ENCODE measurements at regions not wholly inside any gene's neighbourhood (a gene's known extent, or its start where the extent isn't known, plus 50 kb on each side); places are given as distances from the start of the nearest gene placed in this dataset.

DNA sequence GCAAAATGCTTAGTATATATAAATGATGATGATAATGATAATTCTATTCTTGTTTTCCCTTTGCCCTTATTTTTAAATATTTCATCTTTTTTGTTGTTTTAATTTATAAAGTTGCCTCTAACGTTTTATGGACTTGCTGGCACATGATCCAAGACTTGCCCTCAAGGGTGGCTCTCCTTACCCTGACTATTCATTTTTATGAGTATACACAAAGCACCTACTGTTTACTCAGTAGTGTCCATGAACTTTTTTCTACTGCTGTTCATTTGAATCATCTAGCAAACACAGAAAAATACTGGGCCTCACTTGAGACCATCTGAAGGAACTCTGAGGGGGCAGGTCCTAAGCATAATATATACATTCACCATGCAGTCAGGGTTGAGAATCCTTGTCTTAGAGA, 276.2 kb downstream of the AACS start:
- no peak for TF ChIP-seq MXD4 (CRISPR knock-in tag; IDR thresholded peaks at IDR 0.05; ENCODE audit: borderline replicate concordance)
- TF ChIP-seq, protein P1, sequence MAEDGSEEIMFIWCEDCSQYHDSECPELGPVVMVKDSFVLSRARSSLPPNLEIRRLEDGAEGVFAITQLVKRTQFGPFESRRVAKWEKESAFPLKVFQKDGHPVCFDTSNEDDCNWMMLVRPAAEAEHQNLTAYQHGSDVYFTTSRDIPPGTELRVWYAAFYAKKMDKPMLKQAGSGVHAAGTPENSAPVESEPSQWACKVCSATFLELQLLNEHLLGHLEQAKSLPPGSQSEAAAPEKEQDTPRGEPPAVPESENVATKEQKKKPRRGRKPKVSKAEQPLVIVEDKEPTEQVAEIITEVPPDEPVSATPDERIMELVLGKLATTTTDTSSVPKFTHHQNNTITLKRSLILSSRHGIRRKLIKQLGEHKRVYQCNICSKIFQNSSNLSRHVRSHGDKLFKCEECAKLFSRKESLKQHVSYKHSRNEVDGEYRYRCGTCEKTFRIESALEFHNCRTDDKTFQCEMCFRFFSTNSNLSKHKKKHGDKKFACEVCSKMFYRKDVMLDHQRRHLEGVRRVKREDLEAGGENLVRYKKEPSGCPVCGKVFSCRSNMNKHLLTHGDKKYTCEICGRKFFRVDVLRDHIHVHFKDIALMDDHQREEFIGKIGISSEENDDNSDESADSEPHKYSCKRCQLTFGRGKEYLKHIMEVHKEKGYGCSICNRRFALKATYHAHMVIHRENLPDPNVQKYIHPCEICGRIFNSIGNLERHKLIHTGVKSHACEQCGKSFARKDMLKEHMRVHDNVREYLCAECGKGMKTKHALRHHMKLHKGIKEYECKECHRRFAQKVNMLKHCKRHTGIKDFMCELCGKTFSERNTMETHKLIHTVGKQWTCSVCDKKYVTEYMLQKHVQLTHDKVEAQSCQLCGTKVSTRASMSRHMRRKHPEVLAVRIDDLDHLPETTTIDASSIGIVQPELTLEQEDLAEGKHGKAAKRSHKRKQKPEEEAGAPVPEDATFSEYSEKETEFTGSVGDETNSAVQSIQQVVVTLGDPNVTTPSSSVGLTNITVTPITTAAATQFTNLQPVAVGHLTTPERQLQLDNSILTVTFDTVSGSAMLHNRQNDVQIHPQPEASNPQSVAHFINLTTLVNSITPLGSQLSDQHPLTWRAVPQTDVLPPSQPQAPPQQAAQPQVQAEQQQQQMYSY (CRISPR knock-in tag; IDR thresholded peaks at IDR 0.05), result no peak
- peaks cover 44% of the 10 kb centered on the region for H3K4me1 Mint-ChIP-seq
- ATAC-seq, result no peak
- H3K36me3 Mint-ChIP-seq, result peaks cover 11% of the 10 kb centered on the region
- no peak overlapping the region for H3K4me3 Mint-ChIP-seq
- H3K27ac Mint-ChIP-seq, result no peak overlapping the region
- DNase-seq (ENCODE audit: low spot score), result no peak
- no peaks in the 10 kb centered on the region for H3K27me3 Mint-ChIP-seq (ENCODE audit: low read depth)
- CTCF ChIA-PET, result interaction anchor here (2.4 to 6.7 kb wide), 2 partner anchors 8 to 10 kb away, joined by 14 to 68 read pairs; no protein-coding TSS in a partner anchor
- POLR2A ChIA-PET, result no interaction called here
- H3K9me3 Mint-ChIP-seq, result peaks cover 16% of the 10 kb centered on the region

DNA sequence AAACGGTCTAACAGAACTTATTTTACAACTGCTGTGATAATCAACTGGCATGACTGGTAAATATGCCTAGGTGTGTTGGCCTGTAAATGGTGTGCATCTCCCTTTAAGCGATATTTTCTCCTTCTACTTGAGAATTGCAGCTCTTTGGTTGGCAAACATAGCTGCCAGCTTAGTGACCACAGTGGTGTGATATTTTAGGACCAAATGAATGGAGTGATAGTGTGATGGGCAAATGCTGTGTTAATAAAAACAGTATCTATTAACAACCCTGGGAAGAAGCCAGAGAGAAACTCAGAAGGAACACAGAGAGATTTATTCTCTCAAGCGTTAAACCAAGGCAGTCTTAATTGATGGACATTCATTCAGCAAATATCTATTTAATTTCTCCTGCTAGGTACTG, 278.4 kb downstream of the AACS start:
- no peak overlapping the region for H3K4me3 Mint-ChIP-seq
- POLR2A ChIA-PET, result no interaction called here
- no peaks in the 10 kb centered on the region for H3K27me3 Mint-ChIP-seq (ENCODE audit: low read depth)
- TF ChIP-seq KAT7 (CRISPR knock-in tag; IDR thresholded peaks at IDR 0.05; ENCODE audit: borderline replicate concordance), result no peak
- no peak for TF ChIP-seq JUN (CRISPR knock-in tag; IDR thresholded peaks at IDR 0.05)
- no peak for TF ChIP-seq ZNF317 (CRISPR knock-in tag; IDR thresholded peaks at IDR 0.05; ENCODE audit: borderline replicate concordance, low read depth)
- TF ChIP-seq ZNF396 (CRISPR knock-in tag; IDR thresholded peaks at IDR 0.05; ENCODE audit: borderline replicate concordance), result no peak
- TF ChIP-seq IRF2 (CRISPR knock-in tag; IDR thresholded peaks at IDR 0.05; ENCODE audit: borderline replicate concordance, low read depth), result no peak
- TF ChIP-seq, protein P2, sequence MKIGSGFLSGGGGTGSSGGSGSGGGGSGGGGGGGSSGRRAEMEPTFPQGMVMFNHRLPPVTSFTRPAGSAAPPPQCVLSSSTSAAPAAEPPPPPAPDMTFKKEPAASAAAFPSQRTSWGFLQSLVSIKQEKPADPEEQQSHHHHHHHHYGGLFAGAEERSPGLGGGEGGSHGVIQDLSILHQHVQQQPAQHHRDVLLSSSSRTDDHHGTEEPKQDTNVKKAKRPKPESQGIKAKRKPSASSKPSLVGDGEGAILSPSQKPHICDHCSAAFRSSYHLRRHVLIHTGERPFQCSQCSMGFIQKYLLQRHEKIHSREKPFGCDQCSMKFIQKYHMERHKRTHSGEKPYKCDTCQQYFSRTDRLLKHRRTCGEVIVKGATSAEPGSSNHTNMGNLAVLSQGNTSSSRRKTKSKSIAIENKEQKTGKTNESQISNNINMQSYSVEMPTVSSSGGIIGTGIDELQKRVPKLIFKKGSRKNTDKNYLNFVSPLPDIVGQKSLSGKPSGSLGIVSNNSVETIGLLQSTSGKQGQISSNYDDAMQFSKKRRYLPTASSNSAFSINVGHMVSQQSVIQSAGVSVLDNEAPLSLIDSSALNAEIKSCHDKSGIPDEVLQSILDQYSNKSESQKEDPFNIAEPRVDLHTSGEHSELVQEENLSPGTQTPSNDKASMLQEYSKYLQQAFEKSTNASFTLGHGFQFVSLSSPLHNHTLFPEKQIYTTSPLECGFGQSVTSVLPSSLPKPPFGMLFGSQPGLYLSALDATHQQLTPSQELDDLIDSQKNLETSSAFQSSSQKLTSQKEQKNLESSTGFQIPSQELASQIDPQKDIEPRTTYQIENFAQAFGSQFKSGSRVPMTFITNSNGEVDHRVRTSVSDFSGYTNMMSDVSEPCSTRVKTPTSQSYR (CRISPR knock-in tag; IDR thresholded peaks at IDR 0.05), result no peak
- TF ChIP-seq FOXJ3 (CRISPR knock-in tag; IDR thresholded peaks at IDR 0.05; ENCODE audit: borderline replicate concordance), result no peak
- DNase-seq (ENCODE audit: low spot score) (no peak), ATAC-seq (no peak)
- CTCF ChIA-PET, result interaction anchor here (6.7 kb wide), 1 partner anchor 11 kb away, joined by 68 read pairs; no protein-coding TSS in a partner anchor
- no peak overlapping the region for H3K27ac Mint-ChIP-seq
- H3K4me1 Mint-ChIP-seq, result peaks cover 62% of the 10 kb centered on the region
- peaks cover 9% of the 10 kb centered on the region; the same call in 1 of the 2 replicates for H3K9me3 Mint-ChIP-seq
- peaks cover 2% of the 10 kb centered on the region for H3K36me3 Mint-ChIP-seq

DNA sequence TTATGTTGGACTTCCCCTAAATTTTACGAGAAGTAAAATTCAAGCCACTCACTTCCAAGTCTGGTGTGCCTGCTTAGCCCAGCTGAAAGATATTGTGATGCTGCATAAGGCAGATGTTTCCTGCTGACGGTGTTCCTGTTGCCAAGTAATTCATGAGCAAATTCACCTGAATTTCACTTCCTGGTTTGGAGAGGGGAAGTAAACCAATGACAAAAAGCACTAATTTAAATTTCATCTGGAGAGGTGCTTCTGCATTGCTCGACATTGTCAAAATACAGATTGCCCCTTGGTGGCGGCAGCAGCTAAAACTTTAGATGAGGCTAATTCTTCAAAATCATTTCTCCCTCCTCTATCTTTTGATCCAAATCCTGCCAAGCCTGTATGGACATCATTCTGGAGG, 281.1 kb downstream of the AACS start:
- ChIA-PET CTCF (interaction anchor here (1.1 to 6.7 kb wide), 2 partner anchors 13 to 58 kb away, joined by 3 to 68 read pairs; no protein-coding TSS in a partner anchor), POLR2A (interaction anchor here (0.5 kb wide), 1 partner anchor 160 kb away, joined by 3 read pairs; the partner anchor contains the start of gene TMEM132B)
- H3K27me3 Mint-ChIP-seq (ENCODE audit: low read depth), result no peaks in the 10 kb centered on the region
- peak overlapping the region; percentile 97 for H3K27ac Mint-ChIP-seq
- H3K9me3 Mint-ChIP-seq, result peaks cover 14% of the 10 kb centered on the region
- H3K36me3 Mint-ChIP-seq, result peaks cover 29% of the 10 kb centered on the region
- peak; percentile 83 for ATAC-seq
- DNase-seq (ENCODE audit: low spot score), result no peak
- peaks cover 58% of the 10 kb centered on the region for H3K4me1 Mint-ChIP-seq
- H3K4me3 Mint-ChIP-seq, result peak overlapping the region; percentile 48
- TF ChIP-seq NFATC4 (CRISPR knock-in tag; IDR thresholded peaks at IDR 0.05) (no peak), ZNF671 (CRISPR knock-in tag; IDR thresholded peaks at IDR 0.05) (no peak), IRF2 (CRISPR knock-in tag; IDR thresholded peaks at IDR 0.05; ENCODE audit: borderline replicate concordance, low read depth) (no peak), KAT7 (CRISPR knock-in tag; IDR thresholded peaks at IDR 0.05; ENCODE audit: borderline replicate concordance) (no peak), ZNF121 (CRISPR knock-in tag; IDR thresholded peaks at IDR 0.05) (no peak), TCF7 (CRISPR knock-in tag; IDR thresholded peaks at IDR 0.05; ENCODE audit: low read depth) (no peak), CBFB (CRISPR knock-in tag; IDR thresholded peaks at IDR 0.05; ENCODE audit: low read depth) (no peak), FOXK1 (CRISPR knock-in tag; IDR thresholded peaks at IDR 0.05) (0 out of 2 replicates have a peak, but pooled peaks have one; percentile 28), ZBTB21 (CRISPR knock-in tag; IDR thresholded peaks at IDR 0.05; ENCODE audit: borderline replicate concordance) (peak; percentile 27; the same call in 1 of the 2 replicates), ZNF416 (CRISPR knock-in tag; IDR thresholded peaks at IDR 0.05) (no peak), MYBL2 (CRISPR knock-in tag; IDR thresholded peaks at IDR 0.05) (no peak), NFYB (CRISPR knock-in tag; conservative IDR thresholded peaks at IDR 0.05; ENCODE audit: low read depth) (no peak), ETV6 (CRISPR knock-in tag; IDR thresholded peaks at IDR 0.05) (peak; percentile 94)
- TF ChIP-seq, protein P3, sequence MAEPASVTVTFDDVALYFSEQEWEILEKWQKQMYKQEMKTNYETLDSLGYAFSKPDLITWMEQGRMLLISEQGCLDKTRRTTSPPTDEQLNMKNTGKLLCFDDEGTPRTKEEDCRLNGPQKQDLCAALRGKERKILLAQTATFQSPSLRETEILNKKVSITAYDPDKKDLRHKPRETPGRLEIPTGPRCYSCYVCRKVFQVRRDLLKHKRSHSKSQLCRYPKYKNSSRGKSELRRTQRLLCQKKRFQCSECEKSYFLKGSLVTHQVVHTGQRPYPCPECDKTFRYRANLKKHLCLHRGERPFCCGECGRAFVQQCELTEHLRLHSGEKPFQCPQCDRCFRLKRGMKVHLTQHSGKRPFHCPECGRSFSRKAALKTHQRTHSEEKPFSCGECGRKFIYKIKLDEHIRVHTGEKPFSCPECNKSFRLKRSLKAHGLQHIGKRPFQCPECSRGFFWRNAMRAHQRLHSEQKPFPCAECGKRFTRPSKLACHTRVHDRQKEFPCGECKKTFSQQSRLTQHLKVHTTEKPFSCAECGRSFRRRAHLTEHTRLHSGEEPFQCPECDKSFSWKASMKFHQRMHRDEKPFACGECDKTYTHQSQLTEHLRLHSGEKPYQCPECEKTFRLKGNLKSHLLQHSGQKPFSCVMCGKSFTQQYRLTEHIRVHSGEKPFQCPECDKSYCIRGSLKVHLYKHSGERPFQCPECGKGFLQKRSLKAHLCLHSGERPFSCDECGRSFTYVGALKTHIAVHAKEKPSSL (CRISPR knock-in tag; conservative IDR thresholded peaks at IDR 0.05), result no peak
- TF ChIP-seq, protein P4, sequence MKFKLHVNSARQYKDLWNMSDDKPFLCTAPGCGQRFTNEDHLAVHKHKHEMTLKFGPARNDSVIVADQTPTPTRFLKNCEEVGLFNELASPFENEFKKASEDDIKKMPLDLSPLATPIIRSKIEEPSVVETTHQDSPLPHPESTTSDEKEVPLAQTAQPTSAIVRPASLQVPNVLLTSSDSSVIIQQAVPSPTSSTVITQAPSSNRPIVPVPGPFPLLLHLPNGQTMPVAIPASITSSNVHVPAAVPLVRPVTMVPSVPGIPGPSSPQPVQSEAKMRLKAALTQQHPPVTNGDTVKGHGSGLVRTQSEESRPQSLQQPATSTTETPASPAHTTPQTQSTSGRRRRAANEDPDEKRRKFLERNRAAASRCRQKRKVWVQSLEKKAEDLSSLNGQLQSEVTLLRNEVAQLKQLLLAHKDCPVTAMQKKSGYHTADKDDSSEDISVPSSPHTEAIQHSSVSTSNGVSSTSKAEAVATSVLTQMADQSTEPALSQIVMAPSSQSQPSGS (CRISPR knock-in tag; IDR thresholded peaks at IDR 0.05; ENCODE audit: borderline replicate concordance, low read depth), result no peak
